LHCN-M2 (cell line): ENCODE measurements at regions not wholly inside any gene's neighbourhood (a gene's known extent, or its start where the extent isn't known, plus 50 kb on each side); places are given as distances from the start of the nearest gene placed in this dataset.

ENCODE experiments used
- DNase-seq: peaks from one replicate; pipeline ENCODE4 v3.0.0-alpha.2; 2012; ENCODE audit warnings: low read depth

DNA sequence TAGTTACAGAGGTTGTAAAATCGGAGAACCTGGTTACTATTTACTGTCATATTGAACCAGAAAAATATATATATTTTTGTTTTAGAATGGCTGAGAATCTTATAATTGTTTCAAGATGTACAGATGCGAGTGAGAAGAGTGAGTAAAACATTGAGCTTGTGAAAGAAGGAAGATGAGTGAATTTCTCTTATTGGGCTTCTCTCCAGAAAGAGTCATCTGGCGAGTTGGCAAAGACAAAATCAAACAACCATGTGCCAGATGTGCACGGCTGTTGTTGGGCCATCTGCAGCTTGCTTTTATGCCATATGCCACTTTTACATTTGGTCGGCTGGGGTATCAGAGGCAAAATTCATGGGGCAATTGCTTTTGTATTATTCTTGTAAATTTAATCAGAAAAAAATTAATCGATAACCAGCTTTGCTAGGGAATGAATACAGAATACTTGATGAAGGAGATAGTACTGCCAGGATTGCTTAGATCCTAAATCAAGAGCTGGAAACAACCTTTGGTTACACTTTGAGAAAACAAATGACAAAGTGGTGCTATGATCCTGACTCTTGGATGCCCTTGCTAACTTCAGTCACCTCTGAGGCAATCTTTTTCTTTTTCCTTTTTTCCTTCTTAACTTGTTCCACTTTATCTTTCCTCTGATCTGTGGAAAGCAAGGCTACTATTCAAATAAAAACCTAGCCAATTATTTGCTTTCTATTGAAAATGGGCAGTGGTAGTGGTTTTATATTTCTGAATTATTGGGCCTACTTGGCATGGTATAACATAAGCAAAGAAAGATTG, 97.1 kb upstream of the GRIK2 start:
- DNase-seq = peak; percentile 74

DNA sequence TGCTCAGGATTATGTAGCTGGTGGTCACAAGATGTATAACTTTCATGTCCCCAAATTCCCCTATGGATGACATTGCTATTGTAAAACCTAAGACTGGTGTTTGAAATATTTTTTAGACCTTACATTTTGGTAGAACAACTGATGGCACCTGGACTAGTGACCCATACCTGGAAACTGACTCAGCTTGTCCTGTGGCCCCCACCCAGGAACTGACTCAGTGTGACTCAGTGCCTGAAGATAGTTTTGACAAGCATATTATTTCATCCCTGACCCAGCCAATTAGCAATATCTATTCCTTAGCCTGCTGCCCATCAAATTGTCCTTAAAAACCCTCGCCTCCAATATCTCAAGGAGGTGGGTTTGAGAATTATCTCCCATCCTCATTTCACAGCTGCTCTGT, 90.9 kb upstream of the GRIK2 start:
- no peak for DNase-seq

DNA sequence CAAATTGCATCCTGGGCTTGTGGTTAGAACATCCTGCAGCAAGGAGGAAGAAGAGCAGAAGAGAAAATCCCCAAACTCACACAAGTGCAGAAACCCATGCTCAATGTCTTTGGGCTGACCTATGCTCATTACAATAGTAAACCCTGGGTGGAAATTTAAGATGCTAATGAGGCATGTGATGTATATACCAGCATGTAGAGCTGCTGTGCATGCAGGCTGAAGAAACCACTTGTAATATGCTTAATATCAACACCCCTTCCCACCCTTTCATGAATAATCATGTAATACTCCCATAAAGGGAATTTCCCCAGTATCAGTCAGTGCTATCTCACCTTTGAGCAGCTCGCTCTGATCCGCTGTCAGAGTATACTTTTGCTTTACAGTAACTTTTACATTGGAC, 90.0 kb upstream of the GRIK2 start:
- DNase-seq = no peak

DNA sequence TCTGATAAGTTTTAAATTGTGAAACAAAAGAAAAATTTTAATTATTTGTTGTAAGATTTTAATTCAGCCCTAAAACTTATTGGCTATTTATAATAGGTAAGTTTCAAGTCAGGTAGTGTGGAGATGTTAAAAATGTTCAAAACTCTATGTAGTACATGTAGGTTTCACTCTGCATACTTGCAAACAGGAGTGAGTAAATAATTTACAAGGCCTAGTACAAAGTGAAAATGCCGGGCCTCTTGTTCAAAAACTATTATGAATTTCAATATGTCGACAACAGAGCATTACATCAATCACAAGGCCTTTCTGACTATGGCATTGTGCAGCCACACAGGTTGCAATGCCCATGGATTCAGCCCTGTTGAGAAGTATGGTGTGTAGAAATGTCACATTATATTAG, 80.9 kb upstream of the GRIK2 start:
- DNase-seq = no peak

DNA sequence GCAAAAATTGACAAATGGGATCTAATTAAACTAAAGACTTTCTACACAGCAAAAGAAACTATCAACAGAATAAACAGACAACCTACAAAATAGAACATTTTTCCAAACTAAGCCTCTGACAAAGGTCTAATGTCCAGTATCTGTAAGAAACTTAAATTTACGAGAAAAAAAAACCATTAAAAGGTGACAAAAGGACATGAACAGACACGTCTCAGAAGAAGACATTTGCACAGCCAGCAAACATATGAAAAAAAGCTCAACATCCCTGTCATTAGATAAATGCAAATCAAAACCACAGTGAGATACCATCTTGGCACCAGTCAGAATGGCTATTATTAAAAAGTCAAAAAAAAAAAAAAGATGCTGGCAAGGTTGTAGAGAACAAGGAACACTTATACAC, 70.6 kb upstream of the GRIK2 start:
- no peak for DNase-seq

DNA sequence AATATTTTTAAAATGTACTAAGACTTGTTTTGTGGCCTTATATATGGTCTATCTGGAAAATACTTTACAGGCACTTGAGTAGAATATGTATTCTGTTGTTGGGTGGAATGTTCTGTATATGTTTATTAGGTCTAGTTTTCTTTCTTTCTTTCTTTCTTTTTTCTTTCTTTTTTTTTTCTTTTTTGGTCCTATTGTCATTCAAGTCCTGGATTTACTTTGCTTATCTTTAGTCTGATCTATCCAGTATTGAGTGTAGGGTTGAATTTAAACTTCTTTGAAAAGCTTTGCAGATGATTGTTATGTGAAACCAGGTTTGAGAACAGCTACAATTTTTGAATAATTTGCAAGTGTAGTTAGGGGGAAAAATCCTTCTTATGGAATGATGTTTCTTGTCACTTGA, 67.1 kb upstream of the GRIK2 start:
- no peak for DNase-seq

DNA sequence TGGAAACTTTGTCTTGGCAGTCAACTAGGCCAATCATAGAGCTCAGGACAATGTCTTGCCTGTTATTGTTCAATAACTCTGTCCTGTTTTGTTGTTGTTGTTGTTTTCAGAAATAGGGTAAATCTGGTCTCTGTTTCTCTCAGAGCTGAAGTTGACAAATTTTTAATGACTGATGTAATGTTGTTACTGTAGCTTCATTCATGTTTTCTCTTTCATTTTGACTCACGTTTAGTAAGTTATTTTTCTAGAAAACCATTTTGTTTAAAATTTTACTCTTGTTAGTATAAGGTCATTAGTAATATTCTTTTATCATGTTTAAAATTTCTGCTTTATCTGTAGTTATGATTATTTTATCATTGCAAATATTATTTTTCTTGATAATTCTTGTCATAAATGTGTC, 51.6 kb upstream of the GRIK2 start:
- DNase-seq = no peak
